Activated T-cell treated with anti-CD3 and anti-CD28 coated beads for 1 hour (primary cell): ENCODE measurements at regions not wholly inside any gene's neighbourhood (a gene's known extent, or its start where the extent isn't known, plus 50 kb on each side); places are given as distances from the start of the nearest gene placed in this dataset.

Experiments
- DNase-seq: peaks from one replicate; pipeline ENCODE4 v3.0.0-alpha.2; 2020; ENCODE audit warnings: low read depth

- no peak for DNase-seq
Measured at GRCh38 chr5:38029397-38030065, 189.7 kb upstream of the GDNF start.

GRCh38 chr5:38023799-38024198 lies 184.0 kb upstream of the GDNF start:
- no peak for DNase-seq

- no peak for DNase-seq
Measured at GRCh38 chr5:38023371-38023770, 183.5 kb upstream of the GDNF start.

- DNase-seq: no peak
Measured at GRCh38 chr5:38022631-38023030, 182.8 kb upstream of the GDNF start.

- no peak for DNase-seq
Measured at GRCh38 chr5:38018016-38018415, 178.2 kb upstream of the GDNF start.

GRCh38 chr5:38013107-38013506 lies 173.3 kb upstream of the GDNF start:
- no peak for DNase-seq

- DNase-seq: no peak
Measured at GRCh38 chr5:38011668-38012188, 171.9 kb upstream of the GDNF start.

- DNase-seq: no peak
Measured at GRCh38 chr5:38009749-38010358, 170.0 kb upstream of the GDNF start.

- DNase-seq: no peak
Measured at GRCh38 chr5:38008198-38008597, 168.4 kb upstream of the GDNF start.

GRCh38 chr5:37999593-37999992 lies 159.8 kb upstream of the GDNF start:
- no peak for DNase-seq

- DNase-seq: no peak
Measured at GRCh38 chr5:37996918-37997317, 157.1 kb upstream of the GDNF start.

GRCh38 chr5:37994729-37995128 lies 154.9 kb upstream of the GDNF start:
- no peak for DNase-seq

GRCh38 chr5:37991301-37992299 lies 151.8 kb upstream of the GDNF start:
- DNase-seq: no peak

- no peak for DNase-seq
Measured at GRCh38 chr5:37989884-37990283, 150.0 kb upstream of the GDNF start.

- DNase-seq: no peak
Measured at GRCh38 chr5:37988454-37989046, 148.7 kb upstream of the GDNF start.

- DNase-seq: no peak
Measured at GRCh38 chr5:37984300-37984699, 144.5 kb upstream of the GDNF start.

- no peak for DNase-seq
Measured at GRCh38 chr5:37983463-37983862, 143.6 kb upstream of the GDNF start.

GRCh38 chr5:37979559-37979958 lies 139.7 kb upstream of the GDNF start:
- DNase-seq: no peak

GRCh38 chr5:37975531-37975930 lies 135.7 kb upstream of the GDNF start:
- DNase-seq: no peak

GRCh38 chr5:37971483-37972024 lies 131.7 kb upstream of the GDNF start:
- DNase-seq: no peak

GRCh38 chr5:37966871-37967270 lies 127.0 kb upstream of the GDNF start:
- no peak for DNase-seq

GRCh38 chr5:37966291-37966690 lies 126.5 kb upstream of the GDNF start:
- no peak for DNase-seq
